Spinal cord (tissue), 9 donors: ENCODE measurements at regions not wholly inside any gene's neighbourhood (a gene's known extent, or its start where the extent isn't known, plus 50 kb on each side); places are given as distances from the start of the nearest gene placed in this dataset.
A peak's percentile ranks its signal among the peaks of the same experiment; 100 is the strongest.

Experiments used
- DNase-seq, 6 donors: peaks; one replicate each; pipeline versions ENCODE4 v3.0.0 to v3.0.0-alpha.2; 2013 to 2015; ENCODE audit warnings: low spot score in 6 of 6, low read depth in 4 of 6
- H3K27ac ChIP-seq: one replicate; pipeline ENCODE4 v1.5.1; 2013; ENCODE audit warnings: low read depth, low read length, control low read depth
- H3K27me3 ChIP-seq: one replicate; pipeline ENCODE4 v1.6.1; 2013; ENCODE audit warnings: low read length; ENCODE audit not compliant: control insufficient read depth, insufficient read depth
- H3K36me3 ChIP-seq: one replicate; pipeline ENCODE4 v1.6.1; 2013; ENCODE audit warnings: low read length; ENCODE audit not compliant: control insufficient read depth, insufficient read depth
- H3K4me1 ChIP-seq: one replicate; pipeline ENCODE4 v1.6.1; 2013; ENCODE audit warnings: low read length; ENCODE audit not compliant: control insufficient read depth, insufficient read depth
- H3K4me3 ChIP-seq: one replicate; pipeline ENCODE4 v1.5.1; 2013; ENCODE audit warnings: low read depth, low read length, control low read depth
- H3K9me3 ChIP-seq: one replicate; pipeline ENCODE4 v1.6.1; 2013; ENCODE audit warnings: low read length; ENCODE audit not compliant: control insufficient read depth, insufficient read depth
- WGBS: methylation state at CpG from one replicate; pipeline ENCODE4 v1.1.5; 2013; ENCODE audit warnings: missing lambda C conversion rate; ENCODE audit not compliant: insufficient coverage; 5-methylcytosine and 5-hydroxymethylcytosine counted together
- donor health status: healthy.

- Histone ChIP-seq H3K27me3 (no peaks in the 10 kb centered on the region), H3K4me1 (no peaks in the 10 kb centered on the region), H3K9me3 (no peaks in the 10 kb centered on the region), H3K36me3 (no peaks in the 10 kb centered on the region), H3K4me3 (no peak overlapping the region), H3K27ac (no peak overlapping the region)
- DNase-seq: no peak
- WGBS: 40% methylated on average over 2 of the region's 4 CpGs
Observed at GRCh38 chr10:6751363-6751762, 171.3 kb upstream of the PRKCQ start.

GRCh38 chr10:6748981-6749635 is 169.0 kb upstream of the PRKCQ start:
- H3K27ac ChIP-seq: no peak overlapping the region
- no peak overlapping the region for H3K4me3 ChIP-seq
- DNase-seq: peak in 1 of 6 donors; percentile 67
- H3K4me1 ChIP-seq: no peaks in the 10 kb centered on the region
- H3K27me3 ChIP-seq: no peaks in the 10 kb centered on the region
- WGBS: no CpG with 5 or more reads among the region's 5 CpGs
- no peaks in the 10 kb centered on the region for H3K36me3 ChIP-seq
- no peaks in the 10 kb centered on the region for H3K9me3 ChIP-seq

GRCh38 chr10:6748029-6748428 is 168.0 kb upstream of the PRKCQ start:
- Histone ChIP-seq H3K9me3 (no peaks in the 10 kb centered on the region), H3K27me3 (no peaks in the 10 kb centered on the region), H3K4me1 (no peaks in the 10 kb centered on the region), H3K36me3 (no peaks in the 10 kb centered on the region), H3K27ac (no peak overlapping the region), H3K4me3 (no peak overlapping the region)
- no peak for DNase-seq
- 100% methylated on average over 3 of the region's 3 CpGs for whole genome bisulfite sequencing

GRCh38 chr10:6746782-6747181 is 166.7 kb upstream of the PRKCQ start:
- no peak for DNase-seq
- Histone ChIP-seq H3K4me3 (no peak overlapping the region), H3K27ac (no peak overlapping the region), H3K27me3 (no peaks in the 10 kb centered on the region), H3K36me3 (no peaks in the 10 kb centered on the region), H3K4me1 (no peaks in the 10 kb centered on the region), H3K9me3 (no peaks in the 10 kb centered on the region)
- WGBS: 93% methylated on average over 2 of the region's 5 CpGs

- H3K27ac ChIP-seq: no peak overlapping the region
- H3K4me1 ChIP-seq: peaks cover 3% of the 10 kb centered on the region
- no peaks in the 10 kb centered on the region for H3K27me3 ChIP-seq
- no peak overlapping the region for H3K4me3 ChIP-seq
- DNase-seq: no peak
- WGBS: 80% methylated on average over 1 of the region's 4 CpGs
- H3K9me3 ChIP-seq: no peaks in the 10 kb centered on the region
- H3K36me3 ChIP-seq: no peaks in the 10 kb centered on the region
Observed at GRCh38 chr10:6743291-6743849, 163.3 kb upstream of the PRKCQ start.

GRCh38 chr10:6741541-6741941 is 161.5 kb upstream of the PRKCQ start:
- no peaks in the 10 kb centered on the region for H3K9me3 ChIP-seq
- peak in 1 of 6 donors; percentile 71 for DNase-seq
- H3K4me3 ChIP-seq: no peak overlapping the region
- H3K27ac ChIP-seq: no peak overlapping the region
- WGBS: 52% methylated on average over 3 of the region's 3 CpGs
- H3K27me3 ChIP-seq: no peaks in the 10 kb centered on the region
- no peaks in the 10 kb centered on the region for H3K36me3 ChIP-seq
- H3K4me1 ChIP-seq: peaks cover 15% of the 10 kb centered on the region

DNA sequence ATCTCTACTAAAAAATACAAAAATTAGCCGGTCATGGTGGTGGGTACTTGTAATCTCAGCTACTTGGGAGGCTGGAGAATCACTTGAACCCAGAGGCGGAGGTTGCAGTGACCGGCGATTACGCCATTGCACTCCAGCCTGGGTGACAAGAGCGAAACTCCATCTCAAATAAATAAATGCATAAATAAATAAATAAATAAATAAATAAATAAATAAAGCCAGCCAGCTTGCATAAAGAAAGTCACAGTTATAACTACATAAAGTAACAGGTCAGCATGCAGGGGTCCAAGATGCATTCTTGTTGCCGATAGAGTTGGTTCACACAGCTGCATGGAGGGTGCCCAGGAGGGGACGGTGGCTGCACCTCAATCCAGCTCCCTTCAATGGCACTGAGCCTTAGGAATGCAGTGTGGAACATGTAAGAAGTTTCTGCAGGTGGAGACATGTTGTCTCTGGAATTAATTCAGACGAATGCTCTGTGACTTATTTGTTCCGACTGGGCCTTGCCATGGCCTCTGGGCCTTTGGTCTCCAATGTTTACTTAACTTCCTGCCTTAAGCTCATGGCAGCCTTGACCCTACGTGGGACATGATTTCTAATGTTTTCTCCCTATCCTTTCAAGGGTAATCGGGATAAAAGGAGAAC is 159.6 kb upstream of the PRKCQ start:
- Histone ChIP-seq H3K4me1 (peaks cover 15% of the 10 kb centered on the region), H3K27me3 (no peaks in the 10 kb centered on the region), H3K4me3 (no peak overlapping the region), H3K9me3 (no peaks in the 10 kb centered on the region), H3K27ac (no peak overlapping the region), H3K36me3 (no peaks in the 10 kb centered on the region)
- 97% methylated on average over 6 of the region's 12 CpGs for WGBS
- DNase-seq: no peak

DNA sequence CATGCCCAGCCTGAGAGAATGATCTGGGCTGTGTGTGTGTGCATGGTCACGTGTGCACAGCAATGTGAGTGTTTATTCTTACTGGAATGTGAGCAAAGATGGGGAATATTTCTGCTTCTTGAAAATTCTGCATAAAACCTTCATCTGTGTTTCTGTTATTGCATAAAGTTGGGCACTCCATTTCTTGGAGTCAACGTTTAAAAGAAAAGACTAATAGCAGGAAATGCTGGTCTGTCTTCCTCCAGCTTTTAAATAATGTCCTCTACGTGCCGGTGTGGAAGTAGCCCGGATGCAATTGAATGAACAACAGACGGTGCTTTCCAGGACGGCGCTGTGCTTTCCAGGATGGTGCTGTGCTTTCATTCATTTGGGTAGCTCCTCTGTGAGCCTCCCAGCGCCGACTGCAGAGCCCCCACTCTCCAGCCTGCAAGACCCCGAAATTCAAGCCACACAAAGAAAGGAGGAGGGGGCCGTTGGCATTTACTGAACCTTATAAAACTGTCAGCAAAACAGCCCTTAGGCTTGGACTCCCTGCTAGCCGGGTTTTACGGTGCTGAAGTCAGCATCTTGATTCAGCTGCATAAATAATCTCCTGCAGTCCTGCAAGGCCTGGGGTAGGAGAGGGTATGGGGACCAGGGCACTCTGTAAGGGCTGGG is 158.2 kb upstream of the PRKCQ start:
- peaks cover 15% of the 10 kb centered on the region for H3K4me1 ChIP-seq
- no peak overlapping the region for H3K4me3 ChIP-seq
- no peaks in the 10 kb centered on the region for H3K36me3 ChIP-seq
- no peaks in the 10 kb centered on the region for H3K27me3 ChIP-seq
- WGBS: 3% methylated on average over 13 of the region's 14 CpGs
- no peak overlapping the region for H3K27ac ChIP-seq
- peak in 2 of 6 donors; percentile 67 to 87 for DNase-seq
- H3K9me3 ChIP-seq: no peaks in the 10 kb centered on the region

DNA sequence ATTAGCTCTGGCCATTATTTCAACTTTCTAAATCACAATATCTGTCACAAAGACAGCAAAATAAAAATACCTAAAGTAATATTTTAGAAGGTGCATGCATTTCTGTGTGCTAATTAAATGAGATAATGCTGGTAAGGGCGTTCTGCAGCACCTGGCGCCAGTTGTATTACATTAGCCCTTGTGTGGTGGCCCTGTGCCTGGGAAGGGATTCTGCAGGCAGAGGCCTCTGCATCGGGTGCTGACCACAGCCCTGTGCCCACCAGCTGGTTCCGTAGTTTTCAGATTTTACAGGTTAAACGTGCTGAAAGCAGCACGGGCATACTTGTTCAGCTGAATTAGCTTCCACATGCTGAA is 157.7 kb upstream of the PRKCQ start:
- Histone ChIP-seq H3K27ac (no peak overlapping the region), H3K9me3 (no peaks in the 10 kb centered on the region), H3K27me3 (no peaks in the 10 kb centered on the region), H3K4me3 (no peak overlapping the region), H3K36me3 (no peaks in the 10 kb centered on the region), H3K4me1 (peaks cover 15% of the 10 kb centered on the region)
- DNase-seq: no peak
- 44% methylated on average over 5 of the region's 6 CpGs for WGBS
